GM12873 (cell line): ENCODE measurements at regions not wholly inside any gene's neighbourhood (a gene's known extent, or its start where the extent isn't known, plus 50 kb on each side); places are given as distances from the start of the nearest gene placed in this dataset.

ENCODE experiments used
- CTCF ChIP-seq: IDR thresholded peaks from 2 replicates; pipeline ENCODE4 v1.5.1; 2012; ENCODE audit warnings: low read depth, mild to moderate bottlenecking, moderate library complexity, low read length, control low read depth; ENCODE audit not compliant: insufficient read depth; ENCODE audit errors: missing control alignments

- no peak for TF ChIP-seq CTCF
Observed at GRCh38 chr4:128428397-128428796, 140.8 kb upstream of the PGRMC2 start.

DNA sequence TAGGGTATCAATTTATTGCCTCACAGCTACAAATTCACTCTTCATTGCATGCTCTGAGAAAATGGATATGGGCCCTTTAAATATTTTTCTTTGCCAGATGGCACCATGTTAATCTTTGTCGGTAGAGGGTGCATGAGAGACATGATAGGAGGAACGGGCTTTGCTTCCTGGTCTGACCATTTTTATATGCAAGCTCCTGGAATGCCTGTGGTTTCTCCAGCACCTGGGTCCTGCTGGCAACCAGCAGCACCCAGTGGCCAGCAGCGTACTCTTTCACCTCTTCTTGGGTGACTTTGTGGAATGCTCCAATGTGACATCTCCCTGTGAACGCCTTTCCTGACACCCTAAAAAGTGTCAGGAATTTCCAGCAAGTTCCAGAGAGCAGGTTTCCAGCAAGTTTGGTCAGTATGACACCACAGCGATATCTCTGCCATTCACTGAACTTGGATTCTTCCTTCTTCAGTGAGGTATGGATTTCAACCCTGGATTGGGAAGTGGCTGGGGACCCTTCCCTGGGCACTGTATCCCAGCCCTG lies 140.3 kb upstream of the PGRMC2 start:
- TF ChIP-seq CTCF: peak; percentile 19

- TF ChIP-seq CTCF: no peak
Observed at GRCh38 chr4:128424527-128425497, 137.2 kb upstream of the PGRMC2 start.

DNA sequence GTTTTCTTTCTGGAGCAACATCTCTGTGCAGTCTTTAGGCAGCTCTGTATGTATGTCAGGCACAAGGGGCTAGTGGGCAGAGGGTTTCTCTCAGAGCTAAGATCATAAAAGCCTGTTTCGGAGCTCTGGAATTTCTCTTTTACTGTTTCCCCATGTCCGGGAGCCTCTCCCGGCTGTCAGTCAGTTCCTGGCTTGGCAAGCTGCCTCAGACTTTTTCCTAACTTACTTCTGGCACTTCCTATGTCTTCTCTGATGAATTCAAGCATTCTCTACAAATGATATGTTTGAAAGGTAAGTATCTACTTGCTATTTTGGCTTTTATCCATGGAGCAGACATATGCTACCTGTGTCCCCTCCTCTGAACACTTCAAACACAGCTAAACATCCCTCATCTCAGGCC lies 129.3 kb upstream of the PGRMC2 start:
- no peak for TF ChIP-seq CTCF

GRCh38 chr4:128410037-128410436 lies 122.4 kb upstream of the PGRMC2 start:
- no peak for TF ChIP-seq CTCF

GRCh38 chr4:128403586-128403985 lies 116.0 kb upstream of the PGRMC2 start:
- no peak for TF ChIP-seq CTCF

- TF ChIP-seq CTCF: no peak
Observed at GRCh38 chr4:128394778-128395177, 107.2 kb upstream of the PGRMC2 start.
